ENCODE measurements at regions not wholly inside any gene's neighbourhood (a gene's known extent, or its start where the extent isn't known, plus 50 kb on each side); places are given as distances from the start of the nearest gene placed in this dataset.

DNA sequence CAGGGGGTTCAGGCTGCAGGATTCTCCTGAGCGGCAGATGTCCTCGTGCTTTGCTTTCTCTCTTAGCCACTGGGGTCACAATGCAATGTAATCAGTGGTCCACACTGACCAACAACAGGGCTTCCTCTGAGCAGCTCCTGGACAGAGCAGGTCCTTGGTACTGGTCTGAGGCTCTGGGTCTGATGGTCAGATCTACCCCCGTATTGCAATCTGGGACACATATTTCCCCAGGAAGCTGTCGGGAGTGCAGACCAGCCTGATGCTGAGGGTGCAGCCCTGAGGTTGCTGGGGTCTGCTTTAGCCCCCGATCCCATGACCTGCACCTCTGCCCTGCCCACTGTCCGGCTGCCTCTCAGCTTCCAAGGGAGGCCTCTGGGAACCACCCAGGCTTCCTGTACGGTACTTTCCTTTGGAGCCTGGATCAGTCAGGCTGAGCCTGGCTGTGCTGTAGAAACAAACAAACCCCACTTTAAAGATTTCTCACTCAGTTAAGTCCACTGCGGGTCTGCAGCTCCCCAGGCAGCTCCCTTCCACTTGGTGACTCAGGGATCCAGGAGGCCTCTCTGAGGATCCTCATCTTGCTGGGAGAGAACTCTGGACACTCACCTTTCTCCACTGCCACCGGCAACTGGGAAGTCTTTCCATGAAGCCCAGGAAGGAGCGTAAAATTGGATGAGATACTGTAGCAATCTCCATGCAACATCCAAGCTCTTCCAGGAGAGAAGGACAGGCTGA, 1046.6 kb downstream of the TBC1D22A start:
- no peak for DNase-seq

DNA sequence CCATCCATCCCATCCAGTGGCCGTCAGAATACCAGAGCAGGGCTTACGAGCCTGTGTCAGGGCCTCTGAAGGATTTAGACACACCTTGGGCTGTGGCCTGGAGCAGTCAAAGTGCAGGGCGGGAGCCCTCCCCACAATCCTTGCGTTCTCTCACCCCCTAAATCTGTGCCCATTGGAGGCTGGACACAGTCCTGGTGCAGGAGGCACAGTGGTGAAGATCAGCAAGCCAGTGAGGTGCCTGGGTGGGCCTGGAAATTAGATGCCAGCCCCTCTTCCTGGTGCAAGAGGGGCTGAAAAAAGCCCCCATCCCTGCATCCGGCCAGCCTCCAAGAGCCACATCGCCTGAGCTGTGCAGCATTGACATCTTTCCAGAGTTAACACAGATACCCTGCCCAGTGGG, 1045.8 kb downstream of the TBC1D22A start:
- DNase-seq, result no peak

DNA sequence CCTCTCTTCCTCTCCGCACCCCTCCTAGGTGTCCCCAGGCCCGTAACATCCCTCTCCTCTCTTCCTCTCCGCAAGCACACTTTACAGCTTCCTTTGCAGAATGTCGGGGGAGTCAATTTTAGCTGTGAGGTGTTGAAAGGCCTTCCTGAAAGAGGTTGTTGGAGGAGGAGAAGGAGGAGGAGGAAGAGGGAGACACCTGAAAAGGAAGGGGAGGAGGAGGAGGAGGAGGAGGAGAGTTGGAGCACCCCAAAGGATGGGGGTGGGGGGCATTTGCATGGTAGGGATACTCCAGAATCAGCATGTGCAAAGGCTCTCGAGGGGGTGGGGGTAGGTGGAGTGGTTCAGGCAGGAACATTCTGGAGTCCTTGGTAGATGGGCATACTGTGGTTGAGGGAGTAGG, 1045.1 kb downstream of the TBC1D22A start:
- no peak for DNase-seq

DNA sequence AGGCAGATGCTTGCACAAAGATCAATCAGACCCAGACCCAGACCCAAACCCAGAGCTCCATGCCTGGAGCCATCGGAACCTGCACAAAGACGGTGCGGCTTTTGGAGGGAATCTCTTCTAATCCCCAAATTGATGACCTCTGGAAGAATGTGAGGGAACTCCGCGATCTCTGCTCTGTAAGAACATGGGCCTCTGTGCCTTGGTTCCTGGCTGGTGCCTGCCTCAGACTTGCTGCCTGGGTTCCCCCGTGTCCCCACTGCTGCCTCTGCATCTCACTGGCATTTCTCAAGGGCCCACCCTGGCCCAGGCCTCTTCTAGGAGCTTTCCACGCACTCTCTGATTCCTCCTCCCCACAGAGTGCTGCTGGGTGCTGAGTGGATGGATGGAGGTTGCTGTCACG, 1044.4 kb downstream of the TBC1D22A start:
- no peak for DNase-seq

DNA sequence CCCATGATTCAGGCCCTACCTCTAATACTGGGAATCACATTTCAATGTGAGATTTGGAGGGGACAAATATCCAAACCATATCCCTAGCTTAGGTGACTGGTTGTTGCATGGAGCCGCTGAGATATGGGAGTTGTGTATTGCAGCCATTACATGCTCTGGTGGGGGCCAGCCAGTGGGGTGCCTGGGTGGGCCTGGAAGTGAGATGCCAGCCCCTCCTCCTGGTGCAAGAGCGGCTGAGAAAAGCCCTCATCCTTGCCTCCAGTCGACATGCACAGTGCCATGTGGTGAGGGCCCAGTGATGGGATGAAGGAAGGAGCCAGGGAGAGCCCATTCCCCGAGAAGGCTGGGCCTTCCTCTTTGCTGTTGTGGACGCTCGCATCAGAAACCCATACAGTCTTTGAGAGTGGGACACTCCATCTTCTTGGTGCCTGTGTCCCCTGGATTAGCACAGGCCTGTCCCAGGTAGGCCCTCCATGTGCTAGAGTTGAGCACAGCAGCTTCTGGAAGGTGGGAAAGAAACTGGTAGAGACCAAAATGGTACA, 1043.0 kb downstream of the TBC1D22A start:
- DNase-seq, result no peak

DNA sequence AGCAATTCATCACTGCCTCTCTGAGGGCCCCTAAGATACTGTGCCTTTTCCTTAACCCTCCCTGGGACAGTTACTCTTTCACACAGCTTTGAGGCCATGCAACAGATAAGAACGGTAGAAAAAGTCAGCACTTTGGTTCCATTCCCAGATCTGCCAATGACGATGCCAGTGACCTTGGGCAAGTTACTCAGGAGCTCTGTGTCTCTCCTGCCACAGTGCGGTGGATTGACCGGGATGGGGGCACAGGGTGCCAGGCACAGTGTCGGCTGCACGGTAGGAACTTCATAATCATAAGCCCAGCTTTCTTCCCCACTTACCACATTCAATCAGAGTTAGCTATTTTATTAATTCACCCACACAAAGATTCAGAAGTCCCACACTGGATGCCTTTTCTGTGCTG, 1041.8 kb downstream of the TBC1D22A start:
- DNase-seq, result no peak

DNA sequence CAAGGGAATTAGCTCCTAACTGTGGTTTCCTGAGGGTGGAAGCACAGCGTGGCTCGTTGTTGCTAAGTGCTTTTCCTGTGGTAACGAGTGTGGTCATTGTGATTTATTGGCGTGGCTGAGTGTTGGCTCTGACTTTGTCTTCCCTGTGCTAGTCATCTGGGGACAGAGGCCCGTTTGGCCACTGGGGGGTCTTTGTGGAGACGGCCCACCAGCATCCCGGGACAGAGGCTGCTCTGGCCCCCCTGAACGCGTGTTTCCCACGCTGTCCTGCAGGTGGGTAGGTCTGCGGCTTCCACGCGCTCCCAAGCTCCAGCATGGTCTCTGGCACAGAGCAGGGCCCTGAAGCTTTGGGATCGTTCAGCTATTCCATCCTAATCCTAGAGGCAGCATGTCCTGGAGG, 1040.0 kb downstream of the TBC1D22A start:
- no peak for DNase-seq

DNA sequence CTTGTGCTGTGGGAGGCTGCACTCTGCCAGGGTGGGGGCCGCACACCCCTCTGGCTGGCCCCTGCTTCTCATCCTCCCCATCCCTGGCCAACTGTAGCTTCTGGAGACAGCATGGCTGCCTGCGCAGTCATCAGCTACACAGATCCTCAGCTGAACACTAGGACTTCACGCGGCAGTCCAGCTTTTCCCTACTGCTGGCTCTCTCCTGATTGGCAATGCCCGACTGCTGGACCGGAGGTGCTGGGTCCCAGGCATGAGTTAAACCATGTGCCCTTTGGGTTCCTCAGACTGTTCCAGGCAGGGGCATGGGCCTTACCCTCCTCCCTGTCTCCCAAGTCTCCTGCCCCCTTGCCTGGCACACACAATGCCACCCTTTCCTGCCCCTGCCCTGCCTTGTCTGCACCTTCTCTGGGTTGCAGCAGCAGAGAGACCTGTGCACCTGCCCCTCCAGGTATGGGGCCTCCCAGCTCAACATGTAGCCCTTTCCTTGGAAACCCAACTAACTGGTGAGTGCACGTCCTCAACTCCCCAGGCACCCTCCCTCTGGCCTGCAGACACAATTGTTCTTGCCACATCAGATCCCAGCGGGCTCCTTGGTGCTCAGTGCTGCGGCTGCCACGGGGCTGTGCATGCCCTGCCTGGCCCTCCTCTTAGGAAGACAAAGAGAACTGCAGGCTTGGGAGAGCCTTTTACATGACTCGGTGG, 1039.2 kb downstream of the TBC1D22A start:
- no peak for DNase-seq

DNA sequence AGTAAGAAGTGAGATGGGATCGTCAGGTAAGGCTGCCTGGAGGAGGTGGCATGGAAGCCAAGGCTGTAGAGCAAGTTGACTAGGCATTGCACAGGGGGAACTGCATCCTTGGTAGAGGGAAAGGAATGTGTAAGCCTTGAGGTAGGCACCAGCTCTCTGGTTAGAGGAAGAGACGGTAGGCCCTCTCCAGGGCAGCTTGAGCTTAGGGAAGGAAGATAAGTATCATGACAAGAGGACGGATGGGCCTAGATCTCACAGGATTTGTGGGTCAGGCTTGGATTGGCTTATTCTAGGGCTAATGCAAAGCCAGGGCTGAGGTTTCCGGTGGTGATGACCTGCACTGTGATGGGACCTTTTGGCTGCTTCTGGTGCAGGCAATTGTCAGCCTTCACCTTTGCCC, 1035.8 kb downstream of the TBC1D22A start:
- DNase-seq, result no peak

DNA sequence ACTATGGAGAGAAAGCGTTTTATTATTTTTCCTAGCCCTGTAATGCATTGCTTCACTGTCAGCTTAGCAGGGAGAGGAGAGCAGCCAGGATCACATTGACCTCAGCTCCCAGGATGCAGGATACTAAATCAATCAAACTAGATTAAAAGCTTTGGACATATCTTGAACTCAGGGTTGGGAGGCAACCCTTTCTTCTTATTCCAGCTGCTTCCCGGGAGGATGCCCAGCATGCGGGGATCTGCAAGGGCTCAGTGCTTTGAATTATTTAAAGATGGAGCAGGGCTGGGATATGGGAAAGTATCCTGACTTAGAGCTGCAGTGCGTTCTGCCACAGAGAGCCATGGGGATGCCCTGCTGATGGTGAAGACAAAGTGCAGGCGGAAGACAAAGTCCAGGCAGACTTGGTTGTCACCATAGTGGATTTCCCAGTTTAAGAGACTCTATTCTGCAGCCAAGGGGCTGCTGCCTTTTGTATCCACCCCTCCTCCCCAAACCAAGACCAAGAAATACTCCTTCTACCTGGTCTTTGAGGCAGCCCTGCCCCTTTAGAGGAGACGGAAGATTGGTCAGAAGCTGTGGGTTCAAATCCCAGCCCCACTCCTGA, 1035.0 kb downstream of the TBC1D22A start:
- DNase-seq, result no peak

DNA sequence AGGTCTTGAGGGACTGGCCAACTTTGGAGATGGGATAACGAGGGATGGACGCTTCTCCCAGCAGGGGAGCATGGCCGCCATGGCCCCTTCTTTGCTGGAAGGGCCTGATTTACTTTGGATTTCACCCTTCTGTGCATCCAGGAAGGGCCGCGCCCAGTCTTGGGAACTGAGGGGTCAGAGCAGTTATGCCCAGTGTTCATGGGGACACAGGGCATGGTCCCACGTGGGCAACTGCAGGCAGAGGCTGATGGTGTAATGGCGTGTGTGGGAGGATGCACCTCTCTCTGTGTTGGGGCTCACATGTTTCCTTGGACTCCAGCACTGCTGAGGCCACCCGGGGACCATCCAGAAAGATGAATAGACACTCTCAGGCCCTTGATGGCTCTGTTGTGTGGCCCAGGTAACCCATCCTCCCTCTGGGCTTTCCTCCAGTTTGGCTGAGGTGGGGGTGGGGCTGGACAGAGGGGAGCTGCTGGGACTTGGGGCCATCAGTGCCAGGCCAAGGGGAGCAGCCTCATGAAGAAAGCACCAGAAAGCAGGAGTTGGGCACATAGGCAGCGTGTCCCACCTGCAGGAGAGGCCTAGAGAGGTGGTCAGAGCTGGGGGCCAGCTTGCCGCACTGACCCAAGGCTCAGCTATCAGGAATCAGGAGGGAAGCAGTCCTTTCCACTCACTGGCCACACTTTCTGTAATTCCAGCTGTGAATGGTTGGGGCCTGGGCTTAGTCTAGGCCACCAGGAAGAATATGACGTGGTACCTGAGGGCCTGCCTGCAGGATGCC, 1033.9 kb downstream of the TBC1D22A start:
- DNase-seq, result no peak

DNA sequence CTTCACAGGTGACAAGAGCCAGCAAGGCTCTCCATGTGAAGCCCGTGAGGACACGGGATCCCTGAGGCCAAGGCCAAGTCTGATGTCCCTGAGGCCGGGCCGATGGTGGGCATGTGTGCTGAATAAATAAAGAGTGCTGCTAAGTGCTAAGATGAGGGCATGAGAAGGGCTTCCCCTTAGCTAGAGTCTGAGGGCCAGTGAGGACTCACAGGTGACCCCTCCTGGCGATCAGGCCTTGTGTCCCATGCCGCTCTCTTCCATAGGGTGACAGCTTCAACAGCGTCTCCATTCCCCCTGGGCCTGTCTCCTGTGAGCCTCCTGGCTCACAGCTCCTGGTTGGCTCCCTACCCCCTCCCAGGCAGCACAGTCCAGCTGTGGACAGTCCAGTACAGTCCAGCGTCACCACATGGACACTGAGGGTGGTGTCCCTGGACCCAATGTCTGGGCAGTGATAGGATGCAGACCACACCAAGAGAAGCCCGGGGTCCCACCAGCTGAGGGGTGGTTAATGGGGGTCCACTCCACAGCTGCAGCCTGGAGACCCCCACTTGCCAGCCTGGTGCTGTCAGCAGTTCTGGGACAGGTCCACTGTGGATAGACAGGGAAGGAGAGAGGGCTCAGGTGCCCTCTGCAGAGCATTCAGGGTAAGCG, 1033.2 kb downstream of the TBC1D22A start:
- DNase-seq, result no peak

DNA sequence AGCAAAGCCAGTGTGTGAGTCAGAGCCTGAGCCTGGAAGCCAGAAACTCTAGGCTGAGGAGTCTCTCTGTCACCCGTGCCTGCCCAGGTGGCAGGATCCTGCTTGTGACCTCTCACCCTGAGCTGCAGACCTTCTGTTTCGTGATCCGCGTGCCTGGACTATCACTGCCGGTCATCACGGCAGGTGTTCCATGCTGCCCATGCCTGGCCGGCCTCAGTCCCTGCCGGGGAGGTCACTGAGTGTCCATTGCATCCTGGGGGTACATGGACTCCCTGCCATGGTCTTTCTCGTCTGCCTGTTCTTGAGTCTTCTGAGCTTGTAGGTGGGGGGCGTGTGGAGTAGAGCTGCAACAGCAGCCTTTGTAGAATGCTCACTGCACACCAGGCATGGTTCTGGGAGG, 1032.4 kb downstream of the TBC1D22A start:
- no peak for DNase-seq

DNA sequence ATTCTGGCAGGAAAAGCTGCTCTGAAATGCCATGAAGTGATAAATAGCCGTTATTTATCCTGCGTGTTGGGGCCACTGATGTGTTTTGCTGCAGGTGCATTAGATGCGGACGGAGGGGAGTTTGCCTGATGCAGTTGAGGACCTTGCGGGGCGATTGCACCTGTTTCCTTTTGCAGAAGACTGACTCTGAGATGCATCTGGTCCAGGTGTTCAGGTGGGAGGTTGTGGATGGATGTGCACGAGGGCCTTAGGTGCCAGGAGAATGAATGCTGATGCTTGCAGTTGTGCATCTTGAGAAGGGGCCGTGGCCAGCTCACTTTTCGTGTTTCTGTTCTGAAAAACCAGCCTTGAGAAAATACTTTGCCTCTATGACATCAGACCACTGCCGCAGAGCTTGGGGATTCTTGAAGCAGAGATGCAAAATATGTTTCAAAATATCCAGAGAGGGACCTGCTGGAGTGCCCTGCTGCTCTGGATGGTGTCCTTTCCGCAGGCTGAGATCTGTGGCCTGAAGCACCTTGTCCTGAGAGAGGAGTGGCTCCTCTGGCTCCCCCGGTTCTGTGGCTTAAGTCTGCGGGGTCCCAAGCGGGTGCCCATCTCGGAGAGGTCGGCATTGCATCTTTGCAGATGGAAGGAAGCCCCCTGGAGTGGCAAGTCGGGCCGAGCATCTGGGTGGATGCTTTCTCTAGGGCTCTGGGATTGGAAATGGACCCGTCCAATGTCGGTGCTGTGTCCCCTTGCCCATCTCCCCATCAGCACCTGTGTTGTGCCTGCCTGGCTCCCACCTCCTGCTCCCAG, 1031.1 kb downstream of the TBC1D22A start:
- no peak for DNase-seq

DNA sequence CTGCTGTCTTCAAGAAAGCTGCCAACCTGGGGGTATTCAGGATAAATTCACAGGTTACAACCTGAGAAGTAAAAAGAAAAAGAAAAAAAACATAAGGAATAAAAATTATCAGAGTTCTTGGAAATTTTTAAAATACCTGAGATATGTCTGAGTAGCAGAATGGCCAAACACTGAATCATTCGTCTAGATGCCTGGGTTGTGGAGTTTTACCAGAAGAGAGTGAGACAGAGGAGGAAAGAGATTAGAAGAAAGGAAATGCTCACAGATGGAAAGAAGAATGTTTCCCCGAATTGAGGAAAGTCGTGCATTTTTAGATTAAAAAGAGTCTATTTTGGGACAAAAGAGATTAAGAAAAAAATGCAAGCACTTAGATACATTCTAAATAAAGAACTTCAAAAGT, 1026.7 kb downstream of the TBC1D22A start:
- DNase-seq, result no peak

DNA sequence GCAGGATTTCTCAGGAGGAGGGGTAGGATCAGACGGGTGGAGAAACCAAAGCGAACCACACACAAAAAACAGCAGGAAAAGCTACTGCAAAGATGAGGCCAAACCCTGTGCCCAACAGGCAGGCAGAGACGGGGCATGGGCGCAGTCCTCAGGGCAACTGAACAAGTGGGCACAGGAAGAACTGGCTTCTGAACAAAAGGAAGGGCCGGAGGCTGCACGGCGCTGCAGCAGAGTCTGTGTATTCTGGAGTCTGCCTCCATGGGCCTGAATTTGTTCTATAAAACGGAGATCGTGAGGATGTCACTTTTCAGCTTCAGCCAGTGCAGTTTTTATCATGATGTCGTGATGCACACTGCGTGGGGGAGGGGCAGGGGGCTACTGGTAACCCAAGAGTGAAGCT, 1026.0 kb downstream of the TBC1D22A start:
- no peak for DNase-seq

DNA sequence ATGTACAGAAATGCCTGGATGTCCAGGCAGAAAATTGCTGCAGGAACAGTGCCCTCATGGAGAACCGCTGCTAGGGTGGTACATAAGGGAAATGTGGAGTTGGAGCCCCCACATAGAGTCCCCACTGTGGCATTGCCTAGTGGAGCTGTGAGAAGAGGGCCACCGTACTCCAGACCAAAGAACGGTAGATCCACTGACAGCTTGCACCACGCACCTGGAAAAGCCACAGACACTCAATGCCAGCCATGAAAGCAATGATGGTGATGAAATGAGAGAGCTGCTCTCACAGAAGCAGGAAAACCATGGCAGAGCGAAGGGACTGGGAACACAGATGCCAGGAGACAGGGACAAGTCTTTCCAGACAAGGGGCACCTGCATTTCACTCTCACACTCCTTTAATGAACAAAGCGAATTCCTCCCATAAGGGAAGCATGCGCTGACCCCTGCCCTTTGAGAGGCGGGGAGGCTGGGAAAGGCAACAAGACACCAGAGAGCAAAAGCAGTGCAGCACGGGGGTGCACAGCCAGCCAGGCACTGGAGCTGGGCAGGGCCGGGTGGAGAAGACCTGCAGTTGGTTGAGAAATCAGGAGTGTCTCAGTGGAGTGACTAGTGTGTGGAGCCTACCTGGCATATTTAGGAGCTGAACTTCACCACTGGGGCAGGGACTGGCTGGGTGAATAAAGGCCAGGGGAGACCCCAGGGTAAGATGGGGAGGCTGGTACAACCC, 1025.2 kb downstream of the TBC1D22A start:
- no peak for DNase-seq

DNA sequence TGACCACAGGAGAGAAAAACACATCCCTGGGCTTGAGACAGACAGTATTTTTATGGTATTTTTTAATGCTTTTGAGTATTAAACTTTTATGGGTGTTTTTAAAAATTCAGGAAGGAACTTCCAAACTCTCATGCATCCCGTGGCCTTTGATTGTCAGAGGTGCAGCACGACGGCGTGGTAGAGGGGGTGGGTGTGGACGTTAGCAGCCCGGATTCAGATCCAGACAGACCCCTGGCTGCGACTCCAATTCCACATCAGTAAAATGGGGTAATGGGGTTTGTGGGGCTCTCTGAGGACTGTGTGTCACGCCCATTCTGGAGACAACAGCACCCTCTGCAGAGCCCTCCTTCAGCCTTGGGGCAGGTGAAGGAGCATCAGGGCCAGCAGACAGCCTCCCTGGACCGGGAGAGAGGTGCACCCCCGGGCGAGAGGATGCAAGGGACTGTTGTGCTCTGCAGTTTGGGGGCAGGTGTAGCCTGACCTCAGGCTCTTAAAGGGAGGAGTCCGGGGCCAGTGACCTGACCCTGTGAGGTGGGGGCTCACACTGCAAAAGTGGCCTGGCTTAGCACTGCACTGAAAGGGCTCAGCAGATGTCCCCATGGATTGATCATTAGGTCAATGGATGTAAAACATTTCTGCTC, 1024.3 kb downstream of the TBC1D22A start:
- DNase-seq, result no peak

DNA sequence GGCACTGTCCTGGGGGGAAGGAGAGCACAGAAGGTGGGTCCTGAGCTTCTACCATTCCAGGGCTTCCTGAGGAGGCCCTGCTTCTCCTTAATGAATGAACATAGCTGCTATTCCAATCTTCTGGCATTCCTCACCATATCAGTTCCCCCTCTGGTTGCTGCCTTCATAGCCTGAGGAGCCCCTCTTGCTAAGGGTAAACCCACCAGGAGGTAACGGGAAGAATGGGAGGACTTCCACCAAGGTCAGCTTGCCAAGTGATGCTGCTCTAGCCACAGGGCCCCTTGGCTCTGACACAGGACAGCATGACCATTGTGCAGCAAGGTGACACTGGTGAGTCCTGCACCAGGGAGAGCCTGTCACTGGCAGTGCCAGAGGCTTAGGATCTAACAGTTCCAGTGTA, 1022.5 kb downstream of the TBC1D22A start:
- no peak for DNase-seq

DNA sequence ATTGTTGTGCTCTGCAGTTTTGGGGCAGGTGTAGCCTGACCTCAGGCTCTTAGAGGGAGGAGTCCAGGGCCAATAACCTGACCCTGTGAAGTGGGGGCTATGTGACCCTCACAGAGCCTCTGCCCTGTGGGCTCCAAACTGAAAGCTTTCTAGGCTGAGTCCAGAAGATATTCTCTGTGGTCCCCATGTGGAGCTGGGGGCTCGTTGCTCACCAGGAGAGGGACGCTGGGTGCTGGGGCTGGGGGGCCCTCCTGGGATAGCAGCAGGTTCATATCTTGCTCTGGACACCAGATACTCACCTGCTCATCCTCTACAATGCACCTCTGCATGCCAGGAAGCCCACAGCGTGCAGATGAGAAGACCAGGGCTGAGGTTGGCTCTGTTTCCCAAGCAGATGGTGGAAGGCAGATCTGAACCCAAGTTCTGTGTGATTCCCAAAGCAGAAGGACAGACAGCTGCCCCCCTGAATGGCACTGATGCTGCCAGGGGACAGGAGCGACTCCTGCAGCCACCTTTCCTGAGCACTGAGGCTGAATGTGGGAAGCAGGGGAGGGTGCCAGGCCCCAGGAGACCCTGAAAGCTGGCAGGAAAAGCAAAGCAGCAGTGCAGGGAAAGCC, 1022.0 kb downstream of the TBC1D22A start:
- DNase-seq, result no peak
